HUES6 (cell line): ENCODE measurements at regions not wholly inside any gene's neighbourhood (a gene's known extent, or its start where the extent isn't known, plus 50 kb on each side); places are given as distances from the start of the nearest gene placed in this dataset.

ENCODE experiments used
- H3K27ac ChIP-seq: 2 replicates; pipeline ENCODE4 v1.7.0; 2013; ENCODE audit warnings: low read depth, mild to moderate bottlenecking, low read length, inconsistent platforms
- H3K27me3 ChIP-seq: 2 replicates; pipeline ENCODE4 v1.6.1; 2013; ENCODE audit warnings: low read length; ENCODE audit not compliant: control insufficient read depth, insufficient read depth
- H3K36me3 ChIP-seq: 2 replicates; pipeline ENCODE4 v1.6.1; 2013; ENCODE audit warnings: low read length; ENCODE audit not compliant: control insufficient read depth, insufficient read depth
- H3K4me1 ChIP-seq: 2 replicates; pipeline ENCODE4 v1.6.1; 2013; ENCODE audit warnings: low read length; ENCODE audit not compliant: control insufficient read depth, insufficient read depth
- H3K4me3 ChIP-seq: 2 replicates; pipeline ENCODE4 v1.5.1; 2013; ENCODE audit warnings: low read depth, low read length
- H3K9ac ChIP-seq: one replicate; pipeline ENCODE4 v1.6.1; 2013; ENCODE audit warnings: mild to moderate bottlenecking, low read length
- H3K9me3 ChIP-seq: 2 replicates; pipeline ENCODE4 v1.6.1; 2013; ENCODE audit warnings: low read depth, low read length; ENCODE audit not compliant: control insufficient read depth, insufficient read depth

- Histone ChIP-seq H3K9ac (no peak overlapping the region), H3K9me3 (peaks cover 7% of the 10 kb centered on the region), H3K4me3 (no peak overlapping the region), H3K27ac (no peak overlapping the region), H3K36me3 (no peaks in the 10 kb centered on the region), H3K4me1 (peaks cover 14% of the 10 kb centered on the region), H3K27me3 (no peaks in the 10 kb centered on the region)
Observed at GRCh38 chr3:182450942-182451787, 342.1 kb upstream of the ATP11B start.

- no peak overlapping the region for H3K4me3 ChIP-seq
- peaks cover 14% of the 10 kb centered on the region for H3K4me1 ChIP-seq
- no peak overlapping the region; the same call in 1 of the 2 replicates for H3K27ac ChIP-seq
- no peaks in the 10 kb centered on the region for H3K27me3 ChIP-seq
- H3K36me3 ChIP-seq = no peaks in the 10 kb centered on the region
- peaks cover 7% of the 10 kb centered on the region for H3K9me3 ChIP-seq
- H3K9ac ChIP-seq = no peak overlapping the region
Observed at GRCh38 chr3:182451871-182452270, 341.4 kb upstream of the ATP11B start.

DNA sequence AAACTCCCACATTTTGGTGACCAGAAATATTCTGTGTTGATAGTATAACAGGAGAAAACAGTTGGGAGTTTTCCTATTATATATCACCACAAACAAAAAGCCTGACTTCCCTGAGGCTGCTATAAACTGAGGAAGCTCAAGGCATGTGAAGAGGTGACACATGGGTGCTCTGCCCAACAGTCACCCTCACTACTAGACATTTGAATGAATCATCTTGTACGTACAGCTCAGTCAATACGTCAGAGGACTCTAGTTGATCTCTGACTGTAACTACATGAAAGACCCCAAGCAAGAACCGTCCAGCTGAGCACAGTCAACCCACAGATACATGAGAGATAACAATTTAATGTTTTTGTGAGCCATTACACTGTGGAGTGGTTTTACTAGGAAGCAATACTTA, 338.3 kb upstream of the ATP11B start:
- H3K9ac ChIP-seq = no peak overlapping the region
- H3K27ac ChIP-seq = no peak overlapping the region
- no peaks in the 10 kb centered on the region for H3K36me3 ChIP-seq
- no peak overlapping the region for H3K4me3 ChIP-seq
- peaks cover 7% of the 10 kb centered on the region for H3K9me3 ChIP-seq
- H3K27me3 ChIP-seq = no peaks in the 10 kb centered on the region
- H3K4me1 ChIP-seq = peaks cover 11% of the 10 kb centered on the region

- H3K9me3 ChIP-seq = peaks cover 7% of the 10 kb centered on the region; the same call in 1 of the 2 replicates
- no peaks in the 10 kb centered on the region for H3K27me3 ChIP-seq
- H3K9ac ChIP-seq = no peak overlapping the region
Observed at GRCh38 chr3:182460303-182460702, 333.0 kb upstream of the ATP11B start.

DNA sequence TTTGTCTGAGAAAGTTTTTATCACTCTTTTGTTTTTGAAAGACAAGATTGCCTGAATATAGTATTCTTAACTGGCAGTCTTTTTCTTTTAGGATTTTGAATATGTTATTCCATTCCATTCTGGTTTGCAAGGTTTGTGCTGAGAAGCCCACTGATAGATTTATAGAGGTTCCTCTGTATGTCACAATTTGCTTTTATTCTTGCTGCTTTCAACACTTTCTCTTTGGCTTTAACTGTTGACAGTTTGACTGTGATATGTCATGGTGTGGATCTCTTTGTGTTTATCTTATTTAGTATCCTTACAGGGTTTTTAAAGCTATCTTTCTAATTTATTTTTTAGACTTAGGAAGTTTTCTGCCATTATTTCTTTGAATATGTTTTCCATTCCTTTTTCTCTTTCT, 331.2 kb upstream of the ATP11B start:
- Histone ChIP-seq H3K9me3 (peaks cover 7% of the 10 kb centered on the region; the same call in 1 of the 2 replicates), H3K27ac (no peak overlapping the region)

More at GRCh38 chr3:182460303-182460702, 333.0 kb upstream of the ATP11B start:
- no peak overlapping the region for H3K27ac ChIP-seq
- no peaks in the 10 kb centered on the region for H3K36me3 ChIP-seq
- no peaks in the 10 kb centered on the region for H3K4me1 ChIP-seq
- H3K4me3 ChIP-seq = no peak overlapping the region

DNA sequence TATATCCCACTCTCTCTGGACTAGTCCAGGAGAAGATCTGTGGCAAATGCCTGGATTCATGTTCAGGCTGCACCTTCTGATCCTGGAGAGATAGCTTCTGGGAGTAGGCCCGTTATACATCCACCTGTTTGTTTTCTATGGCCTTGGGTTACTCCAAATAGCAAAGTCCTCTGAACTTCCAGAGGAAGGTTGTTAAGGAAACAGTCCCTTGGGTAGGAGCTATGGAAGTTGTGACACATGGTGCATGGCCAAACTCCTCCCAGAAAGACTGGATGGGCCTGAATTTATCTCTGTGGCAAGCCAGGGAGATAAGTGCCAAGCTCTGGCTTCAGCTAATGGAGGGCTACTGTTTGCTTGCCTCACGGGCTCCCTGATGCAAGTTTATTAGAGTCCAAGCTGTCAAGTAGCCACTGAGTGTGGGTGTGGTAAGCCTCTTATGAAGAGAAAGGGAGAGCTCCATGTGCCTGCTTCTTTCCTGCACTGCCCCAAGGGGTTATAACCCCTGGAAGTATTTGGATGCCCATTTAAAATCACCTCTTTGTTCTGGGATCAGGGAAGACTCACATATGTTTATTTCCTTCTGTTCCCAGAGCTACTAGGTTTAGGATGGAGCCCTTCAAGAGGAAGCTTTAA, 328.7 kb upstream of the ATP11B start:
- Histone ChIP-seq H3K9ac (no peak overlapping the region), H3K27me3 (no peaks in the 10 kb centered on the region), H3K9me3 (peaks cover 7% of the 10 kb centered on the region; the same call in 1 of the 2 replicates), H3K4me3 (no peak overlapping the region), H3K4me1 (no peaks in the 10 kb centered on the region), H3K27ac (no peak overlapping the region), H3K36me3 (no peaks in the 10 kb centered on the region)

More for the DNA sequence above, 331.2 kb upstream of the ATP11B start:
- no peaks in the 10 kb centered on the region for H3K27me3 ChIP-seq
- H3K36me3 ChIP-seq = no peaks in the 10 kb centered on the region
- H3K4me1 ChIP-seq = no peaks in the 10 kb centered on the region
- H3K9ac ChIP-seq = no peak overlapping the region
- no peak overlapping the region for H3K4me3 ChIP-seq

GRCh38 chr3:182465301-182466185, 327.8 kb upstream of the ATP11B start:
- Histone ChIP-seq H3K4me3 (no peak overlapping the region), H3K9me3 (peaks cover 7% of the 10 kb centered on the region; the same call in 1 of the 2 replicates), H3K27ac (no peak overlapping the region), H3K4me1 (no peaks in the 10 kb centered on the region), H3K27me3 (no peaks in the 10 kb centered on the region), H3K36me3 (no peaks in the 10 kb centered on the region), H3K9ac (no peak overlapping the region)

DNA sequence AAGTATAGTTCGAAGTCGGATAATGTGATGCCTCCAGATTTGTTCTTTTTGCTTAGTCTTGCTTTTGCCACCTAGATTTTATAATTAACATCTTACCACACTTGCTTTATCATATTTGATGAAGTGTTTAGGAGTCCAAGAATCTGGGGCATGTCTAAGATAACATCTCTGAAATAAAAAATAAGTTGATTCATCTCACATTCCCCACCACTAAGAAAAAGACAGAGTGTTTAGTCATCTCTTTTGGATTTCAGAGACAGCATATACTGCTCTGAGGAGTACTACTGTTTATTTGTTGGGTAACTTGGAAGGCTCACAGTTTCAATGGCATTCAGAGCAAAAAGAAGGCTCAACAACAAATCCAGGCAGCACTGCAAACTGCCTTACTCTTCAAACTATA, 324.2 kb upstream of the ATP11B start:
- no peak overlapping the region for H3K27ac ChIP-seq
- no peak overlapping the region for H3K4me3 ChIP-seq
- H3K9ac ChIP-seq = no peak overlapping the region
- no peaks in the 10 kb centered on the region for H3K36me3 ChIP-seq
- no peaks in the 10 kb centered on the region for H3K9me3 ChIP-seq
- H3K4me1 ChIP-seq = no peaks in the 10 kb centered on the region
- H3K27me3 ChIP-seq = no peaks in the 10 kb centered on the region

GRCh38 chr3:182470187-182470586, 323.1 kb upstream of the ATP11B start:
- no peak overlapping the region for H3K27ac ChIP-seq
- H3K9ac ChIP-seq = no peak overlapping the region
- no peak overlapping the region for H3K4me3 ChIP-seq
- no peaks in the 10 kb centered on the region for H3K27me3 ChIP-seq
- H3K36me3 ChIP-seq = no peaks in the 10 kb centered on the region
- no peaks in the 10 kb centered on the region for H3K4me1 ChIP-seq
- H3K9me3 ChIP-seq = no peaks in the 10 kb centered on the region

- H3K4me3 ChIP-seq = no peak overlapping the region
- H3K9ac ChIP-seq = no peak overlapping the region
- no peaks in the 10 kb centered on the region for H3K4me1 ChIP-seq
- no peaks in the 10 kb centered on the region for H3K9me3 ChIP-seq
- no peak overlapping the region for H3K27ac ChIP-seq
- H3K27me3 ChIP-seq = no peaks in the 10 kb centered on the region
- no peaks in the 10 kb centered on the region for H3K36me3 ChIP-seq
Observed at GRCh38 chr3:182473191-182473710, 320.1 kb upstream of the ATP11B start.
